ENCODE measurements at regions not wholly inside any gene's neighbourhood (a gene's known extent, or its start where the extent isn't known, plus 50 kb on each side); places are given as distances from the start of the nearest gene placed in this dataset.

GRCh38 chr13:44197791-44198770 lies 175.5 kb upstream of the SERP2 start:
- ATAC-seq (peak; percentile 87), DNase-seq (ENCODE audit: low read depth, low spot score) (peak; percentile 34), FAIRE-seq (peak; percentile 64)
- Histone ChIP-seq H3K4me2 (ENCODE audit: control insufficient read depth, insufficient read depth) (no peak overlapping the region; the same call in 1 of the 2 replicates), H3K27me3 (replicated peaks in 1 of 2; ENCODE audit: control insufficient read depth in 2 of 2, insufficient read depth in 2 of 2, low read length in 1 of 2) (peaks cover 0 to 5% of the 10 kb centered on the region in 2 experiments; a peak in 2 of 4 replicates), H2AFZ (ENCODE audit: control insufficient read depth, low read depth, low read length) (no peak overlapping the region), H3K9ac (ENCODE audit: control insufficient read depth, insufficient read depth, low read length) (no peak overlapping the region), H3K27ac (ENCODE audit: control insufficient read depth, insufficient read depth) (no peak overlapping the region), H3K4me3 (no peak overlapping the region), H3K4me1 (ENCODE audit: control insufficient read depth, insufficient read depth, low read length) (peaks cover 12% of the 10 kb centered on the region), H3K36me3 (ENCODE audit: control insufficient read depth in 2 of 2, insufficient read depth in 2 of 2, low read length in 1 of 2) (no peaks in the 10 kb centered on the region), H4K20me1 (ENCODE audit: control insufficient read depth, insufficient read depth) (no peaks in the 10 kb centered on the region), H3K9me3 (replicated peaks; ENCODE audit: control insufficient read depth, insufficient read depth, low read length) (no peaks in the 10 kb centered on the region), H3K79me2 (ENCODE audit: control insufficient read depth, insufficient read depth, low read length) (no peaks in the 10 kb centered on the region)
- CTCF ChIA-PET, result interaction anchor here (0.6 kb wide), 1 partner anchor 80 kb away, joined by 3 read pairs; no protein-coding TSS in a partner anchor
- POLR2A ChIA-PET, result no interaction called here
- SMC1A ChIA-PET (ENCODE audit: uncharacterized antibody, unreplicated experiment), result no interaction called here
- BruUV-seq (replicated peaks), result no TSS peak
- WGBS (ENCODE audit: insufficient coverage, insufficient replicate concordance, low lambda C conversion rate, missing lambda C conversion rate), result 69% methylated on average over 1 of the region's 1 CpG
- RAD21 ChIA-PET (ENCODE audit: unreplicated experiment), result no interaction called here
- in situ Hi-C loops (cut with MboI) (no loop called here), intact Hi-C loops (cut with micrococcal nuclease; ENCODE audit: unreplicated experiment) (loop anchor here (1.0 kb wide), 1 partner anchor 61 kb away; no protein-coding TSS in a partner anchor)
- no peak for TF ChIP-seq SRF (IDR thresholded peaks at IDR 0.05; ENCODE audit: low read depth in 2 of 2, low read length in 2 of 2)
- TF ChIP-seq RUNX3 (IDR thresholded peaks at IDR 0.05; ENCODE audit: low read length), result peak; percentile 94
- TF ChIP-seq BCL11A (IDR thresholded peaks at IDR 0.05; ENCODE audit: low read depth, low read length), result peak; percentile 6; the same call in 1 of the 2 replicates
- peak; percentile 61 for TF ChIP-seq NFIC (IDR thresholded peaks at IDR 0.05; ENCODE audit: low read depth, low read length)
- TF ChIP-seq PAX8 (IDR thresholded peaks at IDR 0.05), result no peak
- no peak for TF ChIP-seq ZNF687 (IDR thresholded peaks at IDR 0.05)
- no peak for TF ChIP-seq SREBF2 (IDR thresholded peaks at IDR 0.05; ENCODE audit: low read length)
- no peak for TF ChIP-seq PBX3 (IDR thresholded peaks at IDR 0.05; ENCODE audit: insufficient replicate concordance, low read depth, low read length)
- no peak for TF ChIP-seq STAT1 (conservative IDR thresholded peaks at IDR 0.05)
- TF ChIP-seq PKNOX1 (IDR thresholded peaks at IDR 0.05), result peak; percentile 67
- no peak for TF ChIP-seq MYC (IDR thresholded peaks at IDR 0.05; ENCODE audit: insufficient read depth, insufficient read length, insufficient replicate concordance, low read length, severe bottlenecking)
- peak; percentile 35; the same call in 1 of the 2 replicates for TF ChIP-seq ATF2 (IDR thresholded peaks at IDR 0.05; ENCODE audit: low read length)
- no peak for TF ChIP-seq IRF5 (IDR thresholded peaks at IDR 0.05; ENCODE audit: borderline replicate concordance)
- peak; percentile 62; the same call in 1 of the 2 replicates for TF ChIP-seq IRF4 (IDR thresholded peaks at IDR 0.05; ENCODE audit: low read depth, low read length)

Data from GM12878 (cell line).